WI38 (cell line): ENCODE measurements at regions not wholly inside any gene's neighbourhood (a gene's known extent, or its start where the extent isn't known, plus 50 kb on each side); places are given as distances from the start of the nearest gene placed in this dataset.

ENCODE experiments used
- H3K4me3 ChIP-seq: 2 replicates; pipeline ENCODE4 v1.5.1; 2011; ENCODE audit warnings: low read depth, mild to moderate bottlenecking, control low read depth, low read length
- CTCF ChIP-seq: IDR thresholded peaks from 2 replicates; pipeline ENCODE4 v1.5.1; 2012; ENCODE audit warnings: low read depth, mild to moderate bottlenecking, control low read depth, low read length

DNA sequence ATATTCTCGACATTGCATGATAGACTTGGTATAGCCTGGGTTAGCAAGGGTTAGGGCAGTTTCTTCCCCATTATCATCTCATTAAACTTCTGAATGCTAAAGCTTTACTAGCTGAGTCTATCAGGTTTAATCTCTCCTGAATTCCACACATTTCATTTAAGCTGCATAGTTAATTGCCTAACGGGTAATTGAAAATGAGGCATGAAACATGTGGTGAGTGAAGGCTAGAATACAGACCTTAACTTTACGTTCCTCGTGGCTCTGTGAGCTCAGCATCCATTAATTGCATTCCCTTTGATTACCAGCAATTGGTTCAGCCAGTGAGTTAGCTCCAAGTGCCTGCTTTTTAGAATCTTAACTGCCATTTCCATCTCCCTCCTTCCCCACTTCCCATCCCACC lies 126.5 kb upstream of the MEX3C start:
- no peak overlapping the region for H3K4me3 ChIP-seq
- no peak for TF ChIP-seq CTCF

GRCh38 chr18:51330148-51330547 lies 132.7 kb upstream of the MEX3C start:
- TF ChIP-seq CTCF, result no peak
- H3K4me3 ChIP-seq, result no peak overlapping the region

DNA sequence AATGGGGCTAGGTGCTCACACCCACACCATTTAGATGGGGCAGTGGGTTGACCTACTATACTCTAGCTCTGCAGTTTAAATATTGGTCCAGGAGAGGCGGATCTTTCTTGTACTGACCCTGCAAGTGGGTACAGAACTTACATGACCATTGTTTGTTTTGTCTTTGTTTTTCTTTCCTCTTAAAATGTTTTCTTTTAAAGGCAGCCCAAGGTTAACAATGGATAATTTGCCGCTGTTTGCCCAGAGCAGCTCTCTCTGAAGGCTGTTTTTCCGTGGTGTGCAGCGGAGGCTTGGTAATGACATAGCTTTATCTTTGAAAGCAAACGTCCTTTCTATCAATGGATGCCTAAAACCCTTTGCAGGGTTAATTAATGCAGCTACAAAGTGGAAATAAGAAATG lies 133.3 kb upstream of the MEX3C start:
- H3K4me3 ChIP-seq, result no peak overlapping the region
- TF ChIP-seq CTCF, result no peak

DNA sequence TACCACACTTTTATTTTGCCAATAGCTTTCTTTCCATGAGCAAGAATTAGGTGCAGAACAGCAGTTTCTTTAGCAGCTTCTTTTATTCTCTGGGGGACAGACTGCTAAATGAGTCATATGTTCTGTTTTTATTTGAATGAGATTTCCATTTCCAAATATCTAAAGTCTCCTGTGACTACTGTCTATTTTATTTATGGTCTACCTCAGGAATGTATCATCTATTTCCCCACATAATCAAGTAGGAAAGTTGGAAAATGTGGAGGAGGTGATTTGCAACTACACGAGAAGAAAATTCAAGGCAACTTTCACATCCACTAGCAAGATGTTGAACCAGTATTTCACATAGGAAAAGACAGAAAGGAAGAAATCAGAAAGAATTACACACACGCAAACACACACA lies 139.9 kb upstream of the MEX3C start:
- no peak for TF ChIP-seq CTCF
- no peak overlapping the region for H3K4me3 ChIP-seq

DNA sequence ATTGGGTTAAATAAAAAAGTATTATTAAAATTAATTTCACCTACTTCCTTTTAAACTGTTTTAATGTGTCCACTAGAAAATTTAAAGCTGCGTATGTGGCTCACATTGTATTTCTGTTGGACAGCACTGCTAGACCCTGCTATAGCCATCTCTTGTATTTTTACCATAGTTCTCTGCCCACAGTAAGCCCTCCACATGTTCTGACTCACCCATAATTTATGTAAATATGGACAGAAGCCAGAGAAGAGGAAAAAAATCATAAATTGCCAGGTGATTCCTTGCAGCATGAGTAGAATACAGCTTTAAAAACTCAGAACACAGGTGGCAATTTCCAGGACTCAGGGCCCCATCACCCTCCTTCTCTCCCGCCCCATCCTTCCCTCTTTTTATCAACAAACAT lies 142.4 kb upstream of the MEX3C start:
- no peak overlapping the region for H3K4me3 ChIP-seq
- TF ChIP-seq CTCF, result no peak

GRCh38 chr18:51340332-51340731 lies 142.9 kb upstream of the MEX3C start:
- TF ChIP-seq CTCF, result no peak
- no peak overlapping the region for H3K4me3 ChIP-seq

DNA sequence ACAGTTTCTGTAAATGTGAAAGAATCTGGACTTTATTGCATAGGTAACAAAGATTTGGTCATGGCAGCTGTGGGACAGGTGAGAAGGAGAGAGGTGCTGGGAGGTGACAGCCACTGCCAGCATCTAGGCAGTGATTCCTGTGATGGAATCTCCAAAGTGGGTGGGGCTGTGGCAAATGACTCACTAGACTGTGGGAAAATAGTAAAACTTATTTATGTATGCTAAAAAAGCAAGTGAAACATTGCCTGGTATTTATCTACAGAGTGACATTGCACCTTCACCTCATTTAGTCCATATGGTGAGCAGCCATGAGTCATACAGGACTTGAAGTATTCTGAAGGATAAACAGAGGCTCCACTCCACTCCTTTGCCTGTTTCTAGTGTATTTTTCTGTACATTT lies 145.3 kb upstream of the MEX3C start:
- TF ChIP-seq CTCF, result no peak
- no peak overlapping the region for H3K4me3 ChIP-seq
